NCI-H128 (cell line): ENCODE measurements at regions not wholly inside any gene's neighbourhood (a gene's known extent, or its start where the extent isn't known, plus 50 kb on each side); places are given as distances from the start of the nearest gene placed in this dataset.
A peak's percentile ranks its signal among the peaks of the same experiment; 100 is the strongest.
"Not testable (repeated sequence)": the region's sequence is repeated elsewhere in the genome, so short reads cannot be mapped to it uniquely, and the experiment has no call there.

Experiments
- DNase-seq: peaks from one replicate; lab custom pipeline; 2025; ENCODE audit not compliant: unreplicated experiment; lab: John Stamatoyannopoulos, UW

DNA sequence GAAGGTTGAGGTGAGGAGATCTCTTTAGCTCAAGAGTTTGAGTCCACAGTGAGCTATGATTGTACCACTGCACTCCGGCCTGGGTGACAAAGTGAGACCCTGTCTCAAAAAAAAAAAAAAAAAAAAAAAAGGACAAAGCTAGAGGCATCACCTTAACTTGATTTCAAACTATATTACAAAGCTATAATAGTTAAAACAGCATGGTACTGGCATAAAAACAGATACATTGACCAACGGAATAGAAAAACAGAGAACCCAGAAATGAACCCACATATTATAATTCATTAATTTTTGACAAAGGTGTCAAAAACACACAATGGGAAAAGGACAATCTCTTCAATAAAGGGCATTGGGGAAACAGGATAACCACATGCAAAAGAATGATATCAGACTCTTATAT is 50.8 kb upstream of the MBOAT1 start:
- DNase-seq: no peak

DNA sequence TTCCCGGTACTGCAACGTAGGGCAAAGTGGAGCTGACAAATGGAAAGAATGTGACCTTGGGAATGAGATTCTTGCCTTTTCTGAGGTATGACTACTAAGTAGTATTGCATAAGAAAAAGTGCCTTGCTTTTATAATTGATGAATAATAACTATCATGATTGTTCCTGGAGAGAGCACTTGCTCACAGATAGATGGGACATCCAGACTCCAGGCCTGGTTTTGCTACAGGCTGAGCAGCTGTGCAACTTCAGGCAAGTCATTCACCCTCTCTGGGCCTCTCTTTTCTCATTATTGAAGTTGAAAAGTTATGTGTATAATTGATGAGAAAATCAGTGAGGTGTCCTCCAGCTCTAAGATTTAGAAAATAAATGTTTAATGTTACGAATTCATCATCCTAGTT is 53.6 kb upstream of the MBOAT1 start:
- DNase-seq: no peak

DNA sequence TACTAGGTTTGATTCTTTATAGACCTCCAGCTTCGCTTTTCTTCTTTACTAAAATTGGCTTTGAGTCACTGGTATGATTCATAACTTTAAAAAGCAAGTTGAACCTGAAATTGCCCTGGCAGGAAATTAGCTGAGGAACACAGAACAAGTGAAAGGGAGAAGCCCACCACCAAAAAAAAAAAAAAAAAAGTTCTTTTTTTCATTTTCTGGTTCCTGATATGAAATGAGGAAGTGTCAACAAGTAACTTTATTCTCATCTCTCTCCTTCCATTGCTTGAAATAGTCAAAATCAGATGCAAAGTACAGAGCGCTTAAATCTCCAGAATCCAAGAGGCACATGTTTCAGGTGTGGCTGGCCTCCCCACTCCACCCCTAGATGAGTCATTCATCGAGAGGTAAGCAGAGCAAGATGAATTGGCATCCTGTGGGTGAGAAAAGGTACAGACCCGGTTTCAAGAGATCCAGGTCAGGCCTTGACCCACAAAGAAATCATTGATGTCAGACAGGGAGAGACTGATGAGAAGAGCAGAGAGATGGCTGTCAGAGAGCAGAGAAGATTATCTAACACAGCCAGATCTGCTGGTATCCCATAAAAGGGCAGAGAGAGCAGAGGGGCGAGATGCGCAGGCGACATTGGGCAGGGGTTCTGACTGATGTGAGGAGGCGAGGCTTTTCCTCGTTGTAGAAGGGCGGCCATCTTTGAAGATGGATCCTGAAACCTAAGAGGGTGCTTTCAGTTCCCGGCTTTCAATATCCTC is 54.8 kb upstream of the MBOAT1 start:
- no peak for DNase-seq

DNA sequence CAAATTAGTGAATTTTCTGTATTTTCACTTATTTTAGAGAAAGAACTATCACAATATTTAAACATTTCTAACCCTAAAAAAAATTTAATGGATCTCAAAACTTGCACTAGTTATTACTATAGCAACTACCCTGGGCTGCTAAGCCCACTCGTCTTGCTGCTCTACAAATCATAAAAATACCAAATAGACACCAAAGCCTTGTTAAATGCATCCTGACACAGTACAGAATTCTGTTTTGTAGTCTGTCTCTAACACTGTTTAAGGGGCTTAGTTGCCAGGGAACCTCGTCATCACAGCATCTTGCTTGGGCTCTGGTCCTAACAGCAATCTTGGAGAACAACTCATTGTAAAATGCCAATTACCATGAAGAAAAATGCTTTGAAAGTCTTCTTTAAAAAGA is 56.9 kb upstream of the MBOAT1 start:
- no peak for DNase-seq

DNA sequence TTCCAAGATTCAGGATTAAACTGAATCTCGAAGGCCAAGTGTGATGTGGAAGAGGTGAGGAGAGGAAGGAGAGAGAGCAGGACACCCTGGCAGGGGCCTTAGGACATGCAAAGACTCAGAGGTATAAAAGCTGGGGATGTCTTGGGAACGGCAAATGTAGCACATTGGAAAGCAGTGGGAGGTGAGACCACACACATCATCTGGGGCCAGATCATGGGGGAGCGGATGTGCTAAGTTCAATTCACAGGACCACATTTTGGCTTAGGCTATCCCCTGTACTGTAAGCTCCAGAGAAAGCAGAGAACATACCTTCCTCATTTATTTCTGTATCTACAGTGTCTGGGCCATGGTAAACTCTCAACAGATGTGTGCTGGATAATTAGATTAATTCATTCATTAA is 59.5 kb upstream of the MBOAT1 start:
- DNase-seq: no peak

DNA sequence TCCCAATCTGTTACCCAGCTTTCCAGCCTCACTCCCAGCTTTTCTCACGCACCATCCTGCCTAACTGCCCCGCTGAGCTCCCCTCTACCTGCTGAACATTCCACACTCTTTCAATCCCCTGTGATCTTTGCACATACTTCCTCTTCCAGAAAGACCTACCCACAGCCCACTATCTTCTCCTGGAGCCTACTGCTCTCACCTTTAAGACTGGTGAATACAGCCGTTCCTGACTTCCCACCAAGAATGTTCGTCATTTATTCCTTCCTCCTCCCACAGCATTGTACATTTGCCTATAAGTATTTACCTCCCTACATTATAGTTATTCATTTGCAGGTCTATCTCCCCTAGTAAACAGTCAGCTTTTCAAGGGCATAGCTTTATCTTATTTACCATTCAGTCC is 61.9 kb upstream of the MBOAT1 start:
- DNase-seq: no peak

DNA sequence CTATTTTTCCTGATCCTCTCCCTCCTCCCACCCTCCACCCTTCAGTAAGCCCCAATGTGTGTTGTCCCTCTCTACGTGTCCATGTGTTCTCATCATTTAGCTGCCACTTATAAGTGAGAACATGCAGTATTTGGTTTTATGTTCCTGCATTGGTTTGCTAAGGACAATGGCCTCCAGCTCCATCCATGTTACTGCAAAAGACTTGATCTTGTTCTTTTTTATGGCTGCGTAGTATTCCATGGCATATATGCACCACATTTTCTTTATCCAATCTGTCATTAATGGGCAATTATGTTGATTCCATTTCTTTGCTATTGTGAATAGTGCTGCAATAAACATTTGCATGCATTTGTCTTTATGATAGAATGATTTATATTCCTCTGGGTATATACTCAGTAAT is 63.6 kb upstream of the MBOAT1 start:
- not testable (repeated sequence) for DNase-seq

DNA sequence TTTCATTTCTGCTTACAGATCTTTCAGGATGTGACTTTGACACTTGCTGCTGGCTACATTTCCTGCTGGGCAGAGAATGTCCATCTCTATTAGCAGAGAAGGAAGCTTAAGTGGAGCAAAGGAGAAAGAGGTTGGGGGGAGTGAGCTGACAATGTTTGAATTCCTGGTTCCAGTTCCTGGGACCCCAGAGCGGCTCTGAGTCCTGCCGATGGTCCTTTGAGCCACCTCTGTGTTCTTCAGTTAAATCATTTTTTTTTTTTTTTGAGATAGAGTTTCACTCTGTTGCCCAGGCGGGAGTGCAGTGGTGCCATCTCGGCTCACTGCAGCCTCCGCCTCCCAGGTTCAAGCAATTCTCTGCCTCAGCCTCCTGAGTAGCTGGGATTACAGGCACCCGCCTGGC is 65.5 kb upstream of the MBOAT1 start:
- DNase-seq: not testable (repeated sequence)

DNA sequence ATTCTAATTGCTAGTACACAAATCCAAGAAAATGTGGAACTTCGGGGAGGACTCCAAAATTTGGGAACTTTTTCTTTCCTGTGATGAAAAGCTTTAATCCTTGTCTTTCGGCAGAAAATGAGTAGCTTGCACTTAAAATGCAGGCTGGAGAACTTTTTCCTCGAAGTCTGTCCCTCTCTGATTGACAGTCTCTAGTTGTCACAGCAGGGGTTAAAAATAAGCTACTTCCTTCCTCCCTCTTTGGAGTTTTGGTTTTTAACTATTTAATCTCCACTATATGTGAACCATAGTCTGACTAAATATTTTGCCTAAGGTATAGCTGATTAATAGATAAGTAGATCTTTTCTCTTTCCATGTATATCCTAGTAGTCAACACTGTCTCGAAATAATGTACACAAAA is 66.8 kb upstream of the MBOAT1 start:
- DNase-seq: no peak

DNA sequence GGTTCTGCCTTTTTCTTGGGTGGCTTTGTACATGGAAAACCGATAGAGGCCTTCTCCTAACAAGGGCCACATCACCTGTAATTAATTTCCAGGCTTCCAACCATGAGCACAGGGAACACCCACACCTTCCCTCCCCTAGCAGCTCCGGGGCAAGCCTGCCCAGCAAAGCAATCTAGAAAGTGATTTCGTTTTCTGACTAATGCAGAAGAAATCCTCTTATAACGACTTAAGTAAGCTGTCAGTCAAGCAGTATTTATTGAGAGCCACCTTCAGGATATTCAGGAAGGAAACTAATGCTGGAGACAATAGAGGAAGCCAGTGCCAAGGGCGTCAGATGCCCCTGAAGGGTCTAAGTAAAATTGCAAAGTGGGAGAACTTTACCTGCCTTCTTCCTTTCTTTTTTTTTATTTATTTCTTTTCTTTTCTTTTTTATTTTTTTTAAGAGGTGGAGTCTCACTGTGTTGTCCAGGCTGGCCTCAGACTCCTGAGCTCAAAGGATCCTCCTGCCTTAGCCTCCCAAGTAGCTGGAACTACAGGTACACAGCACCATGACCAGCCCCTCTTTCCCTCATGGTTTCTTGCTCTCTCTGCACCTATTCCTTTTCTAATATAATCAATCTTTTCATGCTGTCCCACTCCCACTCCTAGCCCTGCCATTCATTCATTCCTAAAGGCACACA is 67.5 kb upstream of the MBOAT1 start:
- DNase-seq: no peak

DNA sequence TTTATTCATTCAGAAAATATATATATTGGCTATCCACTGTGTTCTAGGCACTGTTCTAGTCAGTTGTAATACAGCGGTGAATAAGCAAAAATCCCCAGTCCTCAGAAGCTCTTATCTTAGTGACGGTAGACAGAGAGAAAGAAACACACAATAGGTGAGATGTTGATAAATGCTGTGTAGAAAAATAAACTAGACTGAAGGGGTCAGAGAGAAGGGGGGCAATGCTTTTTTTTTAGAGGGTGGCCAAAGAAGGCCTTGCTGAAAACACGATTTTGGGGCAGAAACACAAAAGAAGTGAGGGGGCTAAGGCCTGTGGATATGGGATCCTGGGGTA is 68.0 kb upstream of the MBOAT1 start:
- no peak for DNase-seq

DNA sequence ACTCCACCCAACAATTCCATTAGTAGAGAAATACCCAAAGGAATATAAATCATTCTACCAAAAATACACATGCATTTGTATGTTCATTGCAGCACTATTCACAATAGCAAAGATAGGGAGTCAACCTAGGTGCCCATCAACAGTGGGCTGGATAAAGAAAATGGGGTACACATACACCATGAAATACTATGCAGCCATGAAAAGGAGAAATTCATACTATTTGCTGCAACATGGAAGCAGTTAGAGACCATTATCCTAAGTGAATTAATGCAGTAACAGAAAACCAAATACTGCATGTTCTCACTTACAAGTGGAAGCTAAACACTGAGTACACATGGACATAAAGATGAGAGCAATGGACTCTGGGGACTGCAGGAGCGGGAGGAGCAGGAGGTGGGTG is 72.4 kb upstream of the MBOAT1 start:
- no peak for DNase-seq

DNA sequence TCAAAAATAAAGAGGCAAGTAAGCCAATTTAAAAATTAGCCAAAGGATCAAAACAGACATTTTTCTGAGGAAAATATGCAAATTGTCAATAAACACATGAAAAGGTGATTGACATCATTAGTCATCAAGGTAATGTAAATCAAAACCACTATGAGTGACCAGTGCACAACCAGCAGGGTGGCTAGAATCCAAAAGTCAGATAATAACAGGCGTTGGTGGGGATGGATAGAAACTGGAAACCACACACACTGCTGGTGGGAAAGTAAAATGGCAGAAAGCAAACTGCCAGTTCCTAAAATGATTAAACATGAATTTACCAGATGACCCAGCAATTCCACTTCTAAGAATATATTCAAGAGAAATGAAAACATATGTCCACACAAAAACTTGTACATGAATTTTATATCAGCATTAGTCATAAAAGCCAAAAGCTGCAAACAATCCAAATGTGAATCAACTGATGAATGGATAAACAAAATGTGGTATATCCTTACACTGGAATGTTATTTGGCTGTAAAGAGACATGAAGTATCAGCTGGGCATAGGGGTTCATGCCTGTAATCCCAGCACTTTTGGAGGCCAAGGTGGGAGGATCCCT is 74.8 kb upstream of the MBOAT1 start:
- DNase-seq: no peak

DNA sequence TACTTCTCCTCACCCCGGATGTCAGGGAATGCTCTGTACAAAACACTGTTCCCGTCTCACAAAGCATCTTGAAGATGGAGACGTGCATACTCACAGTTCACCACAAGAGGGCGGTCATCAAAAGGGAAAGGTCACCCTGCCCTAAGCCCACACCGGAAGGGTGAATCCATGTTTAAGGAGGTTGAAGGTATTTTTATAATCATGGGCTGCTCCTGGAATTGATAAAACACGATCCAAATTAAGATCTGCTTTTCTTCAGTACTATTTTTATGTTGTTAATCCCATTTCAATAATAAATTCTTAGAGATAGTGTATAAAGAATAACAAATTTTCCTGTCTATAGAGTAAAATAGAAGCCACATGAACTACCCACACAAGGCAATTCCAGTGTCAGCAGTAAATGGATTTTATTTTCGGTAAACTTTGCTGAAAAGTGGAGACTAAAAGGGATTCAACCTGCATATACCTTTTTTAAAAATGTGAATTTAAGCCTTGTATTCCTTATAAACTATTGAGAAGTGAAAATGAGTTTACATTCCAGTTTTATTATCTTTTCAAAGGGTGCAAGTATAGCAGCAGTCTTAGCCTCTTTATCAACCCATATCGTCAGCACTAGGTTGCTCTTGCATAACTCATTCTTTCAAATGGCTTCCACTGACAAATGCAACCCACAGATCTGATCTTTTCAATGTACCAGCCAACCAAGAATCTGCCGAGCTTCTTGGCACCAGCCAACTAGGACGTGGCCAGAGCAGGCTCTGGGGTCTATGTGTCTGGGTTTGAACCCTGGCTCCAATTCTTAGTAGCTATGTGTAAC is 79.7 kb upstream of the MBOAT1 start:
- peak; percentile 63 for DNase-seq

DNA sequence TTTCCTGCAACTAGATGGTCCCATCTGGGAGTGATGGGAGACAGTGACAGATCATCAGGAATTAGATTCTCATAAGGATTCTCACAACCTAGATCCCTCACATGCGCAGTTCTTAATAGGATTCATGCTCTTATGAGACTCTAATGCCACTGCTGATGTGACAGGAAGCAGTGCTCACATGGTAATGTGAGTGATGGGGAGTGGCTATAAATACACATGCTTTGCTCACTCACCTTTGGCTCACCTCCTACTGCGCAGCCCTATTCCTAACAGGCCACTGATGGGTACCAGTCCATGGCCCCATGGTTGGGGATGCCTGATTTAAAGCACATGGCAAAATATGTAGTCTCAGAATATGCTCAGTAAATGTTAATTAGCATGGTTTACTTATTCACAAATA is 80.6 kb upstream of the MBOAT1 start:
- DNase-seq: no peak

DNA sequence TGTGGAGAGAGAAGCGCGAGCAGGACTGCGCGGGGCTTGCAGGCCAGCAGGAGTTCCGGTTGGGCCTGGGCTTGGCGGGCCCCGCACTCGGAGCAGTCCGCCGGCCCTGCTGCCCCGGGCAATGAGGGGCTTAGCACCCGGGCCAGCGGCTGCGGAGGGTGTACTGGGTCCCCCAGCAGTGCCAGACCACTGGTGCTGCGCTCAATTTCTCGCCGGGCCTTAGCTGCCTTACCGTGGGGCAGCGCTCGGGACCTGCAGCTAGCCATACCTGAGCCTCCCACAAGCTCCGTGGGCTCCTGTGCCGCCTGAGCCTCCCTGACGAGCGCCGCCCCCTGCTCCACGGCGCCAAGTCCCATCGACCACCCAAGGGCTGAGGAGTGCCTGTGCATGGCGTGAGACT is 89.0 kb upstream of the MBOAT1 start:
- DNase-seq: no peak

DNA sequence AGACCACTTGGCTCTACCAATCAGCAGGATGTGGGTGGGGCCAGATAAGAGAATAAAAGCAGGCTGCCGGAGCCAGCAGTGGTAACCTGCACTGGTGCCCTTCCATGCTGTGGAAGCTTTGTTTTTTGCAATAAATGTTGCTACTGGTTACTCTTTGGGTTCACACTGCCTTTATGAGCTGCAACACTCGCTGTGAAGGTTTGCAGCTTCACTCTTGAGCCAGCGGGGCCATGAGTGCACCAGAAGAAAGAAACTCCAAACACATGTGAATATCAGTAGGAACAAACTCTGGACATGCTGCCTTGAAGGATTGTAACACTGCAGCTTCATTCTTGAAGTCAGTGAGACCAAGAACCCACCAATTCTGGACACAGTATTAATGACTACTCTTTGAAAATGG is 89.9 kb upstream of the MBOAT1 start:
- DNase-seq: no peak

DNA sequence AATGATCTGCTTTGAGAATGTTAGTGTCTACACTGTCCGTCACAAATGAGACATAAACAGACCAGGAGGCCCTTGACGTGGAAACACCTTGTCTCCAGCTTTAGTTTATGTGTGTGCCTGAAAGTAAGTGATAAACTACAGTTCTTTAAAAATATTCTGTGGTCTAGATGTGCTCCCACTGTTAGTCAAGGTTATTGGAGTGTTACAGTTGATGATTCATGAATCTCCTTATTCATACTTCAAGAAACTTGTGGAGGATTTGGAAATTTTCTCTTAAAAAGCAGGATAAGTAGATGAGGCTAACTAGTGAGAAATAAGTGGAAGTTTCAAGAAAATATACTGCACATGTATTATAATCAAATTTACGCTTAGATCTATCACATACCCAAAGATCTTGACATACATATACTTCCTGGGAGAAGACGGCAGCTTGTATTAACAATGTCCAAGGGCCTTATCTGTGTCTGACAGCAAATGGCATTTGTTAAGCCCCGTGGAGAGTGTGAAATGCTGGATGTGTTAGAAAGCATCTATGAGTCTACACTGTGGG is 90.5 kb upstream of the MBOAT1 start:
- no peak for DNase-seq

DNA sequence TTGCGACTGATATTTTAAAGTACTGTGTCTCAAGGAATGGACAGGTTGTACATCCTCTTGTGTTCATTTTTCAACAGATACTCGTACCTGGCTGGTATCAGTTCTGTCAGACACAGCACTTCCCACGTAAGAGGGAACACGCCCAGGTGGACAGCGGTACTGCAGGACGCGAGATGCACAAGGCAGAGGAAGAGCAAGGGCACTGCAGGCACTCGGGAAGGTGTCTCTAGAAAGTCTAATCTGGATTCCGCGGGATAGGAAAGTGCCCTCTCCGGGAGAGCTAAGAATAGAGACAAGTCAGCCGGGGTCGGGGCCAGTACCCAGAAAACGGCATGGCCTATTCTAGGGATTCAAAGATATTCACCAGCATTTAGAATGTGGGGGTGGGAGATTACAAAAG is 94.2 kb upstream of the MBOAT1 start:
- no peak for DNase-seq

DNA sequence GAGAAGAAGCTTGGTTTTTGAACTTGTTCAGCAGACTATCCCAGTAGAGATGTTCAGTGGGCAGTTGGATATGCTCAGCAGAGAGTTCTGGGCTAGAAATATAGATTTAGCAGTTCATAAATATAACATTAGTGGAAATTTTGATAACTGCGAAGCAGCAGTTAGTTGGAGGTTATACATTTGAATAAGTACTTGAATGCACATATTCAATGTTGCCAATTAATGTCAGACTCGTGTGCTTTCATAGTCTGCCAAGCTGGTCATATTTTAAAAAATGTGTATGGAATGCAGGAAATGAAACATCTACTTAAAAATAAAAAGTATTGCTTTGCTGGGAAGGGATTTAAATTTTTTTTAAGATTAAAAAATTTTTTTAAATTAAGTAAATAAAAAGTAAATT is 92.5 kb upstream of the E2F3 start:
- no peak for DNase-seq

DNA sequence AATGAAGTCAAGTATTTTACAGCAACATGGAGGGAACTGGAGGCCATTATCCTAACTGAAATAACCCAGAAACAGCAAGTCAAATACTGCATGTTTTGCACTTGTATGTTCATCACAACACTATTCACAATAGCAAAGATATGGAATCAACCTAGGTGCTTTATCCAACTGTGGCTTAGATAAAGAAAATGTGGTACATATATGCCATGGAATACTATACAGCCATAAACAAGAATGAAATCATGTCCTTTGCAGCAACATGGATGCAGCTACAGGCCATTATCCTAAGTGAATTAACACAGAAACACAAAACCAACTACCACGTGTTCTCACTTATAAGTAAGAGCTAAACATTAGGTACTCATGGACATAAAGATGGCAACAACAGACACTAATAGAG is 91.5 kb upstream of the E2F3 start:
- no peak for DNase-seq

DNA sequence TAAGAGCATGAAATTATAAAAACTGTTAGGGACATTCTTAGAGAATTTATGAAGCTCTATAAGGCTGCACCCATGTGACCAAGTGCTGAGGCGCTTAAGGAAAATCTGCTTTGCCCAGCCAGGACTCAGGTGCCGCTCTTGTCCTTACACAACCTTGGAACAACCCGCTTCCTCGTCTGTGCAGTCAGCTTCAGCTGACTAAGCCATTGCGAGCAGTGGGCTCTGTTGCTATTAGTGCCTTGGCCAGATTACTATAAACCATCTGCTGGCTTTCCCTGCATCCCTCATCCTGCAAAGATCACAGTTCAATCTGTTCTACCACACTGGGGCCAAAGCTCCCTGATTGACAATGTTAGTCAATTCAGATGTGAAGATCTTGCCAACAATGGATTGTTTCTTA is 89.1 kb upstream of the E2F3 start:
- no peak for DNase-seq
